Body of pancreas (tissue), 4 donors: ENCODE measurements at regions not wholly inside any gene's neighbourhood (a gene's known extent, or its start where the extent isn't known, plus 50 kb on each side); places are given as distances from the start of the nearest gene placed in this dataset.

ENCODE experiments used
- ATAC-seq: fragments of 150-250 bp; one replicate; pipeline ENCODE4 v1.9.1; 2016
- DNase-seq, 4 donors: peaks; one replicate each; pipeline ENCODE4 v3.0.0-alpha.2; 2019
- H3K27ac ChIP-seq, 4 donors: fragments of 200-600 bp; sonication (generic); 1 replicate in 3 of 4; 2 replicates in 1 of 4; pipeline versions ENCODE4 v1.5.1 to v1.6.1; 2016 to 2019; ENCODE audit warnings: mild to moderate bottlenecking in 1 of 4, mixed read lengths in 1 of 4, moderate library complexity in 1 of 4
- H3K27me3 ChIP-seq, 2 donors: fragments of 200-600 bp; sonication (generic); one replicate each; pipeline ENCODE4 v1.6.0; 2016; ENCODE audit warnings: mild to moderate bottlenecking in 1 of 2
- H3K36me3 ChIP-seq, 2 donors: fragments of 200-600 bp; sonication (generic); replicated peaks in 1 of 2; 2 replicates each; pipeline ENCODE4 v1.5.1; 2016; ENCODE audit warnings: low read depth in 2 of 2; ENCODE audit not compliant: insufficient read depth in 1 of 2
- H3K4me1 ChIP-seq: fragments of 200-600 bp; sonication (generic); one replicate; pipeline ENCODE4 v1.6.0; 2016
- H3K4me3 ChIP-seq, 2 donors: fragments of 200-600 bp; sonication (generic); 1 replicate in 1 of 2; 2 replicates in 1 of 2; pipeline ENCODE4 v1.5.1; 2016 to 2019
- H3K9me3 ChIP-seq, 3 donors: fragments of 200-600 bp; sonication (generic); 1 replicate in 2 of 3; 2 replicates in 1 of 3; pipeline ENCODE4 v1.5.1; 2016
- POLR2A ChIP-seq, 3 donors: fragments of 450-650 bp; IDR thresholded peaks; one replicate each; pipeline ENCODE4 v1.6.1; 2016; ENCODE audit warnings: antibody characterized with exemption in 3 of 3, mild to moderate bottlenecking in 2 of 3
- WGBS, 2 donors: methylation state at CpG; one replicate each; pipeline ENCODE4 v1.1.5; 2017; 5-methylcytosine and 5-hydroxymethylcytosine counted together
- intact Hi-C: fragments of 100-400 bp; cut with DNase I; formaldehyde crosslinking; loops from one replicate; pipeline ENCODE4 v1.15.1; 2023
- TF ChIP-seq, protein P1 (sequence below), 7 experiments: fragments of 450-650 bp in 4 of 7; fragments of 200-600 bp in 3 of 7; sonication (generic) in 3 of 7; IDR thresholded peaks; one replicate each; pipeline ENCODE4 v1.5.1; 2016 to 2019; ENCODE audit warnings: antibody characterized with exemption in 7 of 7

DNA sequence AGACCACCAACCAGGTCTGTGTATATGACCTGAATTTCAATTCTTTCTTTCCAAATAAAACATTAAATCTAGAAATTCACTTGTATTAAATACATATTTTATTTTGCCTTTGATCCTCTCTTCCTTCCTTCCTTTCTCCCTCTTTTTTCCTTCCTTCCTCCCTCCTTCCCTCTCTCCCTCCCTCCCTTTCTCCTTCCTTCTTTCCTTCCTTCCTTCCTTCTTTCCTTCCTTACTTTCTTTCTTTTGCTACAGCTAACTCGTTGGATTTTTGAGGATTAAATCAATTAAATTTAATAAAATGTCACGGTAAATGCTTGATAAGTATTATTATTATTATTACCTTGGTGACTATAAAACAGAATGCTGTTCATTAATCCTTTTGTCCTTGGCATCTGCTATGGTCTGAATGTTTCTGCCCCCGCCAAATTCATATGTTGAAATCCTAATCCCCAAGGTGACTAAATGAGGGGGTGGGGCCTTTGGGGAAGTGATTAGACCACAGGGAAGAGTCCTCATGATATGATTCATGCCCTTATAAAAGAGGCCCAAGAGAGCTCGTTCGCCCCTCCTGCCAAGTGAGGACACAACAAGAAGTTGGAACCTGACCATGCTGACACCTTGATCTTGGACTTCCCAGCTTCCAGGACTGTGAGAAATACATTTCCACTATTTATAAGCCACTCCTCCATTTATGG lies 67.6 kb upstream of the BTBD3 start:
- Histone ChIP-seq H3K4me3 (no peak overlapping the region), H3K9me3 (no peaks in the 10 kb centered on the region), H3K27me3 (no peaks in the 10 kb centered on the region), H3K27ac (no peak overlapping the region), H3K36me3 (no peaks in the 10 kb centered on the region), H3K4me1 (peaks cover 5% of the 10 kb centered on the region)
- WGBS, 2 donors: 89 to 94% methylated on average over 5 of the region's 5 CpGs
- ATAC-seq (no peak), DNase-seq (peak in 2 of 4 donors; percentile 3 to 4)
- intact Hi-C loops: no loop called here
- TF ChIP-seq, protein P1, sequence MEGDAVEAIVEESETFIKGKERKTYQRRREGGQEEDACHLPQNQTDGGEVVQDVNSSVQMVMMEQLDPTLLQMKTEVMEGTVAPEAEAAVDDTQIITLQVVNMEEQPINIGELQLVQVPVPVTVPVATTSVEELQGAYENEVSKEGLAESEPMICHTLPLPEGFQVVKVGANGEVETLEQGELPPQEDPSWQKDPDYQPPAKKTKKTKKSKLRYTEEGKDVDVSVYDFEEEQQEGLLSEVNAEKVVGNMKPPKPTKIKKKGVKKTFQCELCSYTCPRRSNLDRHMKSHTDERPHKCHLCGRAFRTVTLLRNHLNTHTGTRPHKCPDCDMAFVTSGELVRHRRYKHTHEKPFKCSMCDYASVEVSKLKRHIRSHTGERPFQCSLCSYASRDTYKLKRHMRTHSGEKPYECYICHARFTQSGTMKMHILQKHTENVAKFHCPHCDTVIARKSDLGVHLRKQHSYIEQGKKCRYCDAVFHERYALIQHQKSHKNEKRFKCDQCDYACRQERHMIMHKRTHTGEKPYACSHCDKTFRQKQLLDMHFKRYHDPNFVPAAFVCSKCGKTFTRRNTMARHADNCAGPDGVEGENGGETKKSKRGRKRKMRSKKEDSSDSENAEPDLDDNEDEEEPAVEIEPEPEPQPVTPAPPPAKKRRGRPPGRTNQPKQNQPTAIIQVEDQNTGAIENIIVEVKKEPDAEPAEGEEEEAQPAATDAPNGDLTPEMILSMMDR (IDR thresholded peaks at IDR 0.05): no peak
- no peak for TF ChIP-seq POLR2A (IDR thresholded peaks at IDR 0.05)

DNA sequence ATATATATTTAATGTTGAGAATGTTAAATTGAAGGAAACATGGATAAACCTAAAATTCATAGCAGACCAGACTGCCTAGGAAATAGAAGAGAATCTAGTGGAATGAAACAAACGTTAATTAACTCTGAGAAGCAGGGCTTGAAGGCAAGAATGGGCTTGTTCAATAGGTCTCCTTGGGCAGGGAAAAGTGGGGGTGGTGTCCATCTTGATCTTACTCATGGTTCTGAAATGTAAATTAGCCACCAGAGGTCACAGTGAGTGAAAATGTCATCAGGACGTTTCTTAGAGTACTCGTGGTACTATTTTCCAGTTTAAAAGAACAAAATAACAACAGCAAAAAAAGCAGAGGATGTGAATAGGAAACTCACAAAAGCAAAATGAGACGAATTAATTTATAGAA lies 66.8 kb upstream of the BTBD3 start:
- intact Hi-C loops: no loop called here
- Histone ChIP-seq H3K4me1 (peaks cover under 1% of the 10 kb centered on the region), H3K9me3 (no peaks in the 10 kb centered on the region), H3K27ac (no peak overlapping the region), H3K27me3 (no peaks in the 10 kb centered on the region), H3K4me3 (no peak overlapping the region), H3K36me3 (no peaks in the 10 kb centered on the region)
- no peak for TF ChIP-seq POLR2A (IDR thresholded peaks at IDR 0.05)
- TF ChIP-seq, protein P1 (IDR thresholded peaks at IDR 0.05): no peak
- 31 to 37% methylated on average over 4 of the region's 4 CpGs for WGBS, 2 donors
- ATAC-seq: no peak
- no peak for DNase-seq

DNA sequence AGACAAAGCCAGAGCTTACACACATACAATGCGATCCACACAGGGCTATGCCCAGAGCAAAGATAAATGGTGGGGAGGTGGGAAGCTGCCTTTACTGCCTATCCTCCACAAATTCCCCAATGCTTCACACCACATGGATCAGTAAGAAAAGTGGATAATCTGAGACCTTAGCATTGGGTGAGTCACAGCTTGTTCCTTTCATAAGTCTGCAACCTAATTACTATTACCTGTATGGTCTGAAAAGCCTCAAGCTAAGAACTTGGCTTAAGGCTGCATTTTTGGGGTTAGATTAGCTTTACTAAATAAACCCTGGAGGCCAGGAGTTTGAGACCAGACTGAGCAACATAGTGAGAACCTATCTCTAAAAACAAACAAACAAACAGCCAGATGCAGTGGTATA lies 66.0 kb upstream of the BTBD3 start:
- TF ChIP-seq, protein P1 (IDR thresholded peaks at IDR 0.05): no peak
- no peak for TF ChIP-seq POLR2A (IDR thresholded peaks at IDR 0.05)
- Histone ChIP-seq H3K9me3 (no peaks in the 10 kb centered on the region), H3K27me3 (no peaks in the 10 kb centered on the region), H3K27ac (no peak overlapping the region), H3K36me3 (no peaks in the 10 kb centered on the region), H3K4me3 (no peak overlapping the region), H3K4me1 (no peaks in the 10 kb centered on the region)
- WGBS, 2 donors: 88 to 96% methylated on average over 1 of the region's 1 CpG
- ATAC-seq (no peak), DNase-seq (no peak)
- intact Hi-C loops: no loop called here

DNA sequence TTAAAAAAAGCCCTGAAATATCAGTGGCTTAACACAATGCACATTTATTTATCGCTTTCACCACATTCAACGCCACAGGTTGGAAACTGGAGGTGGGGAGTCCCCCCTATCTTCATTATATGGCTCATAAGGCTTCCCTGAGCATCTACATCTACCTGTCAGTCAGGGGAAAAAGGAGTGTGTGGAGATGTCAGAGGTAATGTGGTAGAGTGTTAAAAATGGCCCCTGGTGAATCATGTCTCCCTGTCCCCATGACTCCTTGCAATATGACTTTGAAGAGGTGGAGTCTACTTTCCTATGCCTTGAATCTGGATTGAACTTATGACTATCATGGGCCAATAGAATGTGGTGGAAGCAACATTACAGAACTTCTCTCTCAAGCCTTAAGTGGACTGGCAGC lies 65.5 kb upstream of the BTBD3 start:
- no peaks in the 10 kb centered on the region for H3K27me3 ChIP-seq
- H3K36me3 ChIP-seq: no peaks in the 10 kb centered on the region
- no peak overlapping the region for H3K27ac ChIP-seq
- DNase-seq: no peak
- WGBS, 2 donors: 90 to 95% methylated on average over 2 of the region's 2 CpGs
- ATAC-seq: no peak
- no peaks in the 10 kb centered on the region for H3K4me1 ChIP-seq
- TF ChIP-seq POLR2A (IDR thresholded peaks at IDR 0.05): no peak
- TF ChIP-seq, protein P1 (IDR thresholded peaks at IDR 0.05): no peak
- H3K9me3 ChIP-seq: no peaks in the 10 kb centered on the region
- no peak overlapping the region for H3K4me3 ChIP-seq
- intact Hi-C loops: no loop called here

DNA sequence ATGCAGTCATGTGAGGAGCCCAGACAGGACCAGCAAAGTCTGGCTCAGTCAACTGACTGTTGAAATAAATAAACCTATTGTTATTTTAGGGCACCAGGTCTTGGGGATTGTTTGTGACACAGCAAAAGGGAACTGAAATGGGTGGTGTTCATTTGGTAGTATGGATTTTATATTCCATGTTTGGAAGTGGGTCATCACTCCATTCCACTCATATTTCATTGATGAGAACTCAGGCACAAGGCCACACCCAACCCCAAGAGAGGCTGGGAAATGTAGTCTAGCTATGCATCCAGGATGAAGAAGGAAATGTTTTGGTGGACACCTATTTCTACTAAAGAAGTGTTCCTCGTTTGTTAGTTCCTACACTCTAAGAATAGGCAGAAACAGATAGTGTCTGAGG lies 64.9 kb upstream of the BTBD3 start:
- H3K36me3 ChIP-seq: no peaks in the 10 kb centered on the region
- WGBS, 2 donors: 71 to 77% methylated on average over 1 of the region's 1 CpG
- ATAC-seq (no peak), DNase-seq (no peak)
- H3K9me3 ChIP-seq: no peaks in the 10 kb centered on the region
- intact Hi-C loops: no loop called here
- no peak overlapping the region for H3K4me3 ChIP-seq
- no peaks in the 10 kb centered on the region for H3K4me1 ChIP-seq
- TF ChIP-seq, protein P1 (IDR thresholded peaks at IDR 0.05): no peak
- TF ChIP-seq POLR2A (IDR thresholded peaks at IDR 0.05): no peak
- H3K27me3 ChIP-seq: no peaks in the 10 kb centered on the region
- no peak overlapping the region for H3K27ac ChIP-seq
